T-helper 2 cell treated with Interferon-gamma antibody and Interleukin-4, amounts not matched to agents 5 μg/mL and 100 μg/mL, for 36 hours (primary cell): ENCODE measurements at regions not wholly inside any gene's neighbourhood (a gene's known extent, or its start where the extent isn't known, plus 50 kb on each side); places are given as distances from the start of the nearest gene placed in this dataset.
"Not testable (repeated sequence)": the region's sequence is repeated elsewhere in the genome, so short reads cannot be mapped to it uniquely, and the experiment has no call there.

Source experiments
- DNase-seq: peaks from one replicate; pipeline ENCODE4 v3.0.0; 2021; ENCODE audit warnings: low spot score
- H3K27ac Mint-ChIP-seq: one replicate; pipeline ENCODE4 v1.8.0; 2021; ENCODE audit warnings: mild to moderate bottlenecking, mixed read lengths
- H3K27me3 Mint-ChIP-seq: one replicate; pipeline ENCODE4 v1.8.0; 2021; ENCODE audit warnings: low read depth, mixed read lengths
- H3K36me3 Mint-ChIP-seq: one replicate; pipeline ENCODE4 v1.8.0; 2021; ENCODE audit warnings: low read depth, mixed read lengths
- H3K4me1 Mint-ChIP-seq: one replicate; pipeline ENCODE4 v1.8.0; 2021; ENCODE audit warnings: low read depth, mixed read lengths
- H3K4me3 Mint-ChIP-seq: one replicate; pipeline ENCODE4 v1.8.0; 2022; ENCODE audit warnings: mild to moderate bottlenecking, moderate library complexity, mixed read lengths
- H3K9me3 Mint-ChIP-seq: one replicate; pipeline ENCODE4 v1.8.0; 2021; ENCODE audit warnings: mixed read lengths

DNA sequence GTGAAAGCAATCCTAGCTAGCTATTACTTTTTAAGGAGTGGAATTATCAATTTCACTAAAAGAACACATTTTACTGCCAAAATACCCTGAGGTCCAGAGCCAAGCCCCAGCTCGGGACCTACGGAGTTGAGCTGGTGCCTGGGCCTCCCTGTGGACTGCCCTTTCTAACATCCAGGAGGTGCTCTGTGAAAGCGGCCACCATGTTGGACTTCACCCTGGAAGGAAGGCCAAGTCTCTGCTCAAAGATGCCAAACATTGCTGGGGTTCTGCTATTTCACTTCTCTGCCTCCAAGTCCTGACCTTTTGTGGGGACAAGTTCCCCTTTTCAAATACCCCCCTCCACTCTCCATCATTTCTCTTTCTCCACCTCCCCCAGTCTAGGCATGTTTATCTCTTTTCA, 498.7 kb upstream of the RAB6C start:
- no peak overlapping the region for H3K4me3 Mint-ChIP-seq
- no peaks in the 10 kb centered on the region for H3K27me3 Mint-ChIP-seq
- no peaks in the 10 kb centered on the region for H3K9me3 Mint-ChIP-seq
- no peak overlapping the region for H3K27ac Mint-ChIP-seq
- no peak for DNase-seq
- no peaks in the 10 kb centered on the region for H3K36me3 Mint-ChIP-seq
- no peaks in the 10 kb centered on the region for H3K4me1 Mint-ChIP-seq

DNA sequence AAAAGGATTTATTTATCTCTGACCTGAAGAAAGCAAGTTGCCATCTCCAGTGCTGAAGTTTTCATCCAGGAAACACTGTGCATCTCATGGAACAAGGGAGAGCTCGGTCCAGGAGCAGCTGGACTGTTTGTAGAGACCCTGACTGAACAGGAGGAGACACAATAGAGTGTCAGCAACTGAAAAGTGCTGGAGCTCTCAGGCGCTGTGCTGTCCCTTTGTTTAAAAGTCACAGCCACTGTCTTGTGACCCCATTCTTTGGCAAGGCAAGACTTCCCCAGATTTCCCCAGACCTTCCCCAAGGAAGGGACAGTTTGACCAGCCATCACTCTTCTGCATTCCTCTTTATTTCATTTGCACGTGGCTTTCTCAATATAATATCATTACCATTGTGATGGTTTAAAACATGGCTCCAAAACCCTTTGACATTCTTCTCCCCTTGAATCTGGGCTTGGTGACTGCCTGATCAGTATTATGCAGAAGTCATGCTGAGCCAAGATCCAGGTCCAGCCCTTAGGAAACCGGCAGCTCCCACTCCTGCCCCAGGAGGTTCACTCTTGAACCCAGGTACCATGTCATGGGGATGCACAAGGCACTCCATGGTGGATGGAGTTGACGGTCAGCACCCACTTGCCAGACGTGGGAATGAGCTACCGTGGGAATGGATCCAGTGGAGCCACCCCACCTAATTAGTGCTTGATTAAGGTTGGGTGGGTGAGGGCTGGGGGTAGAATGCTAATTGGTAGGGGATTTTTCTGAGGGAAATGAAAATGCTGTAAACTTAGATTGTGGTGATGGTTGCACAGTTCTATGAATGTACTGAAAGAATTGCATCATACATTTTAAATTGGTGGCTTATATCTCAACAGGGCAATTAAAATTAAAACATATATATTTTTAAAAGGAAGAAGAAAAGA, 497.9 kb upstream of the RAB6C start:
- Mint-ChIP-seq H3K36me3 (no peaks in the 10 kb centered on the region), H3K27ac (no peak overlapping the region), H3K9me3 (no peaks in the 10 kb centered on the region), H3K4me3 (no peak overlapping the region), H3K4me1 (no peaks in the 10 kb centered on the region), H3K27me3 (no peaks in the 10 kb centered on the region)
- DNase-seq: no peak

DNA sequence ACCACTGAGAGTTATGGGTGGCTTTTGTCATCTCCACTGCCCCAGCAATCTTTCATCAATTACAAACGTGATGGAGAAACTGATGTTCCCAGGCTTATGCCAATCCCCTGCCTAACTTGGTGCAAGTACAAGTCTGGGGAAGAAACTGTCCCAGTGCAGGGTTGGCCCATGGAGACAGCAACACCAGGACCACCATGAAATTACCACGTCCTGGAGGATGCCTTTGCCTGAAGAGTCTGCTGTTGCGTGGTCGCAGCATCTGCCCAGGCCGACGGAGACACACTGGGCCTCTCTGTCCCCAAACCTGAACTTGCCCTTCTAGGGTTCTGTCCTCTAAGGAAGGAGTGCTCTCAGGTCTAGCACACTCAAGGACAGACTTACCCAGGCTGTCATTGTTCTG, 496.8 kb upstream of the RAB6C start:
- Mint-ChIP-seq H3K4me1 (no peaks in the 10 kb centered on the region), H3K9me3 (no peaks in the 10 kb centered on the region), H3K36me3 (no peaks in the 10 kb centered on the region), H3K27ac (no peak overlapping the region), H3K4me3 (no peak overlapping the region), H3K27me3 (no peaks in the 10 kb centered on the region)
- DNase-seq: no peak

DNA sequence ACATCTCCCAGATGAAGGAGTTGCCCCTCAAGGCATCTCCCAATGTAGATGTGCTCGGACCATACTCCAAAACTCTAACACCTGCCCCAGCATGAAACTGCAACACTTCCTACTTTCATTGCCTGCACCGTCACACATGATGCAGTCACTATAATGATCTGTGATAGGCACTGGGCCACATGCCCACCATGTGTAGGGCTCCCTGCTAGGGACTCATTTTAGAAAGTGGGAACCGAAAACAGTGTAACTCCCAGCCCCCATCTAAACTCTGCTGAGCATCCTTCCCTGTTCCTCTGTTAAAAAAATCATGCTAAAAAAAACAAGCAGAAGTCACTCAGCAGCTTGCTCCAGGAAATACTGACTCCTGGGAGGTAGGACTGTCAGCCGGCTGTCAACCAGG, 496.1 kb upstream of the RAB6C start:
- Mint-ChIP-seq H3K36me3 (no peaks in the 10 kb centered on the region), H3K4me1 (no peaks in the 10 kb centered on the region), H3K27me3 (no peaks in the 10 kb centered on the region), H3K9me3 (no peaks in the 10 kb centered on the region), H3K4me3 (no peak overlapping the region), H3K27ac (no peak overlapping the region)
- no peak for DNase-seq

DNA sequence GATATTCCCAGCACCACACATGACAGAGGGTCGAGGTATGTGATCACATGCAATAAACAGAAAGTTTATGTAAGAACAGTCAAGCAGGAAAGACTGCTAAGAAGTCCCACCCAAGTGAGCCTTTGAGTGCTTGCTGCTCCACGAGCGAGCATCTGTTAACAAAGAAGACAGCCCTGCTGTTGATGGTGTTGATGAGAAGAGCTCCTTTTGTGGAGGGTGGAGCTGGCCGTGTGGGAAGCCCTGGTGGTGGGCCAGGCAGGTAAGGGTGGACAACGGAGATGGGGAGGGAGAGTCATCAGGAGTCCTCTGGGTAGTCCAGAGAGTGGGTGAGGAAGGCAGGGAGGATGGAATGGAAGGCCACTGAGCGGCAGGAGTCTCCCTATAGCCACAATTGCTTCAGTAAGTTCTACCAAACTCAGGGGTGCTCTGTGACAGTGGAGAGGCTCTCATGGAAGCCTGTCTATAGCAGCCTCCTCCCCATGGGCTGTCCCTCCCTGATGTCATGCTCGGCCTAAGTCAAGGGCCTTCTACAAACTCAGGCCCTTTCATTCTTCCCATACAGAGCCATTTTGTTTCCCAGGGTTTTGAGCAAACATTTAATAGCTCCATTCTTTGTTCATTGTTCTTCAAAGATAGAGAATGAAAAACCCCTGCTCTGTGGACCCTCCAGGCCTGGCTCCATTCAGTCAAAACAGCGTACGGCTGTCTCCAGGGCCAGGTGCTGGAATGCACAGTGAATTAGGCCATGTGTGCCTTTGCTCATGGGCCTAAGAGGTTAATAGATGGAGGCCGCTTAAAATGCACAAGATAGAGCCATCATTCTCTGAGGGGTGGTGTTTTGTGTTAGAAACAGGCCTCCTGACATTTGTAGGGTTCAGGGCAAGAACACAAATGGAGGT, 494.2 kb upstream of the RAB6C start:
- Mint-ChIP-seq H3K4me1 (no peaks in the 10 kb centered on the region), H3K27ac (no peak overlapping the region), H3K9me3 (no peaks in the 10 kb centered on the region), H3K36me3 (no peaks in the 10 kb centered on the region), H3K4me3 (no peak overlapping the region), H3K27me3 (no peaks in the 10 kb centered on the region)
- DNase-seq: no peak

DNA sequence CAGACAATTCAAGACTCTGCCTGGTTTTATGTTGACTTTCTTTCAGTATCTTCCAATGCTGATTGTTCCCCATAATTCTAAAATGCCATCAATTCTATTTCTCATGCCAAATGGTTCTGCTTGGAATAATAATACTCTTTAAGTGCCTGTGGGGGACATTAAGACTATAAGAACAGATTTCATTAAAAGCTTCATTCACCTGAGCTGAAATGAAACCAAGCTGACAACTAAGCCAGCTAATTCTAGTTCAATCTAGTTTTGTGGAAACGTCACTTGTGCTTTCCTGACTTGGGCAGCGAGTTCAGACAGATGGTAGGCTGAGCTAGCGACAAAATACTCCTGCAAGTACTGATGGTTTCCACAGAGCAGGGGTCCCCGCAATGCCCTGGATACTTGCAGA, 491.1 kb upstream of the RAB6C start:
- H3K27ac Mint-ChIP-seq: no peak overlapping the region
- H3K4me1 Mint-ChIP-seq: no peaks in the 10 kb centered on the region
- DNase-seq: no peak
- no peak overlapping the region for H3K4me3 Mint-ChIP-seq
- no peaks in the 10 kb centered on the region for H3K27me3 Mint-ChIP-seq
- H3K9me3 Mint-ChIP-seq: no peaks in the 10 kb centered on the region
- no peaks in the 10 kb centered on the region for H3K36me3 Mint-ChIP-seq

DNA sequence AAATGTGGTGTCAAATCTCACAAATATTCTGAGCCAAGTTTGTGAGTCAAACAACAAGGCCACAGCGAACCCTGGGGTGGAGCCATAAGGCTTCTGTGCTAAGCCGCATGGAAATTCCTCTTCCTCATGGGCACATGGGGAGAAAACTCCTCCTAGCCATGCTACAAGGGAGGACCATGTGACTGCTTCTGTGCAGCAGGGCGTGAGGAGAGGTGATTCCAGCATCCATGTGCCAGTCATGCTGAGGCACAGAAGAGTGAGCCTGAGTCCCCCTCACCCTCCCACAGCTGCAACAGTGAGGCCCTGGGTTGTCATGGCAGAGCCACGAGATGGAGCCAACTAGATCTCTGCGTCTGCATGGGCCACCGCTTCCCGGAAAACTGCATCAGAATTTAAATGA, 488.8 kb upstream of the RAB6C start:
- H3K27ac Mint-ChIP-seq: no peak overlapping the region
- no peaks in the 10 kb centered on the region for H3K4me1 Mint-ChIP-seq

DNA sequence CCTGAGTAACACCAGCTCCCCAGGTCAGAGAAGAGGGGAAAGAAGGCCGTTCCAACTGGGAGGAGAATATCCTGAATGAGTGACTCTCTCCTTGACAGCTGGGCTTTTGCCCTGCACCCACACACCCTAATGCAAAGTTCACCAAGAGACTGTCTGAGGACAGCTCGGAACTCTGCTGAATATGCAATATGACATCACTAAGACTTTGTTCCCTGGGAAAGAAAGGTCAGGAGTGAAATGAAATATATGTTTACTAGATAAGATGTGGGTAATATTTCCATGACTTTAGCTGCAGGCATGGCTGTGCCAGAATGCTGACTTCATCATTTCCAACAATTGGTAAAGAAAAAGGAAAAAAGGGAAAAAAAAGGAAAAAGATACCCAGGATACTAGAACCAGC, 488.2 kb upstream of the RAB6C start:
- H3K27me3 Mint-ChIP-seq: no peaks in the 10 kb centered on the region
- H3K9me3 Mint-ChIP-seq: no peaks in the 10 kb centered on the region
- DNase-seq: no peak
- H3K4me3 Mint-ChIP-seq: no peak overlapping the region
- no peak overlapping the region for H3K27ac Mint-ChIP-seq
- no peaks in the 10 kb centered on the region for H3K36me3 Mint-ChIP-seq
- no peaks in the 10 kb centered on the region for H3K4me1 Mint-ChIP-seq

More for the DNA sequence above, 488.8 kb upstream of the RAB6C start:
- Mint-ChIP-seq H3K9me3 (no peaks in the 10 kb centered on the region), H3K4me3 (no peak overlapping the region), H3K36me3 (no peaks in the 10 kb centered on the region), H3K27me3 (no peaks in the 10 kb centered on the region)
- DNase-seq: no peak

DNA sequence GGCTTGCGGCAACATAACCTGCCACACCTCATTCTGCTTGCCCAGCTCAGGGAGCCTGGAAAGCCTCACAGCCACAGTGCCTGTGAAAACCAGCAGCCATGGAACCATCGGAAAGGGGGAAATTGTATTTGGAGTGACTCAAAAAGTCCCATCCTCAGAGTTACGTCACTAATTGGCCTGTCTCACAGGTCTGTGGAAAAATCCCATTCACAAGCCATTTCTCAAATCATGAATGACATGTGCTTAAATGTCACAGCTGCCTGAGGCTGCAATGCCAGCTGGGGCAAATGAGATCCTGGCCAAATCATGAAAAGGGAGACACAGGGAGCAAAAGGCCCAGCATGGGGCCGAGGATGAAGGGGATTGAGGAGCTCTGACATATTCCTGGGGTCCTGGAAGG, 486.9 kb upstream of the RAB6C start:
- no peak overlapping the region for H3K27ac Mint-ChIP-seq
- no peaks in the 10 kb centered on the region for H3K27me3 Mint-ChIP-seq
- no peak for DNase-seq

DNA sequence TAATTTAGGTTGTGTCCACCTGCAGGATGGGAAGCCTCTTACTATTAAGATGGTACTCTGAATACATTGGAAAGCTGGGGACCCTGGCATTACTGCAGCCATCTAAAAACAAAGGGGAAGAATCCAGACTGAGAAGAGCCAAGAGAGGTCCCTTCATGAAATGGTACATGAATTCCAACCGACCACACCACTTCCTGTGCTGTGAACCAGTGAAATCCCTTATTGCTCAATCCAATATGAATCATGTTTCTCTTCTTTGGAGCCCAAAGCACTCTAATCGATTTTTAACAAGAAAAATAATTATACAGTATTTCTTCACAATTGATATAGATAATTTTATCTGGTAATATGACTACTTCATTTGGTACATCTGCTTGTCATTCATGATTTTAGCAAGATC, 479.7 kb upstream of the RAB6C start:
- no peak for DNase-seq
- no peak overlapping the region for H3K4me3 Mint-ChIP-seq
- no peaks in the 10 kb centered on the region for H3K9me3 Mint-ChIP-seq
- H3K4me1 Mint-ChIP-seq: no peaks in the 10 kb centered on the region
- H3K27me3 Mint-ChIP-seq: no peaks in the 10 kb centered on the region
- no peaks in the 10 kb centered on the region for H3K36me3 Mint-ChIP-seq
- H3K27ac Mint-ChIP-seq: no peak overlapping the region

More for the DNA sequence above, 486.9 kb upstream of the RAB6C start:
- Mint-ChIP-seq H3K4me3 (no peak overlapping the region), H3K9me3 (no peaks in the 10 kb centered on the region), H3K4me1 (no peaks in the 10 kb centered on the region), H3K36me3 (no peaks in the 10 kb centered on the region)

DNA sequence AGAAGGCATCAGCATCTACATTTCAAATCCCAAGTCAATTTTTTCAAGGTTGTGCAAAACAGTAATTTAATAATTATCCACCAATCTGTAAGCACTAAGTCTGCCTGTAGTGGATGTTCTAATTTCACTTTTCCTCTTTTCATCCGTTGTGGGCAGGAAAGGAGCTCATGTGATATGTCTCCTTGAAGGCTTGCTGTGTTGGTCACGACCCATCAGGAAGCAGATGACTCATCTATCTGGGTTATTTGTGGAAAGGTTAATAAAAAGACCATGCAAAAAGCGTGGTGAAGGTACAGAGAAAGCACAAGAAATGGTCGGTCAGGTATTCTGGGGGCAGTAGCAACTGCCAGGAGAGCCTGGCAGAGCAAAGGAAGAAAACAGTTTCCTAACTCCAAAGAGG, 476.7 kb upstream of the RAB6C start:
- Mint-ChIP-seq H3K4me3 (no peak overlapping the region), H3K27ac (no peak overlapping the region), H3K27me3 (no peaks in the 10 kb centered on the region), H3K9me3 (no peaks in the 10 kb centered on the region), H3K4me1 (no peaks in the 10 kb centered on the region), H3K36me3 (no peaks in the 10 kb centered on the region)
- DNase-seq: no peak

DNA sequence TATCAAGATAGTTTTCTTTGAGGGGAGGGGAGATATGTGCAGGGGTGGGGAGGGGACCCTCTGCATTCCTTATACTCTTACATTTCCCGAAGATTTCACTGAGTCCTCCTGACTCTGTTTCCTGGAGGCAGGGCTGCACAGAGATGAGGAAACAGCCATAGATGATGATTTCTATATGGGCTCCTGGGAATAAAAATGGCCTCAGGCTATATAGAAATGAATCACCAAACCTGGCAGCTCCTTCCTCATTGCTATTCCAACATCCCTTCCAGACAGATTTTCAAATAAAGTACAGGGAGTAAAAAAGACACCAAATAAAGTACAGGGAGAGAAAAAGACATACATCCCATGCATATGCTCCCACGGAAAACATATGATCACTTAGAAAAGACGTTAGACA, 474.8 kb upstream of the RAB6C start:
- Mint-ChIP-seq H3K4me1 (no peaks in the 10 kb centered on the region), H3K9me3 (no peaks in the 10 kb centered on the region), H3K36me3 (no peaks in the 10 kb centered on the region), H3K27me3 (no peaks in the 10 kb centered on the region), H3K27ac (no peak overlapping the region), H3K4me3 (no peak overlapping the region)
- DNase-seq: no peak

DNA sequence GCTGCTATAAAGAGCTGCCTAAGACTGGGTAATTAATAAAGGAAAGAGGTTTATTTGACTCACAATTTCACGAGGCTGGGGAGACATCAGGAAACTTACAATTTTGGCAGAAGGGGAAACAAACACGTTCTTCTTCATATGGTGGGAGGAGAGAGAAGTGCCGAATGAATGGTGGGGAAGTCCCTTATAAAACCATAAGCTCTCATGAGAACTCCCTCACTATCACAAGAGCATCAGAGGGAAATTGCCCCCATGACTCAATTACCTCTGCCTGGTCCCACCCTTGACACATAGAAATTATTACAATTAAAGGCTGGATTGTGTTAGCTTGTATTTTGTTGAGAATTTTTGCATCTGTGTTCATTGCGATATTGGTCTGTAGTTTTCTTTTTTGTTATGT, 460.5 kb upstream of the RAB6C start:
- Mint-ChIP-seq H3K9me3 (no peaks in the 10 kb centered on the region), H3K27ac (no peak overlapping the region), H3K4me1 (no peaks in the 10 kb centered on the region), H3K36me3 (no peaks in the 10 kb centered on the region), H3K4me3 (no peak overlapping the region), H3K27me3 (no peaks in the 10 kb centered on the region)
- no peak for DNase-seq

DNA sequence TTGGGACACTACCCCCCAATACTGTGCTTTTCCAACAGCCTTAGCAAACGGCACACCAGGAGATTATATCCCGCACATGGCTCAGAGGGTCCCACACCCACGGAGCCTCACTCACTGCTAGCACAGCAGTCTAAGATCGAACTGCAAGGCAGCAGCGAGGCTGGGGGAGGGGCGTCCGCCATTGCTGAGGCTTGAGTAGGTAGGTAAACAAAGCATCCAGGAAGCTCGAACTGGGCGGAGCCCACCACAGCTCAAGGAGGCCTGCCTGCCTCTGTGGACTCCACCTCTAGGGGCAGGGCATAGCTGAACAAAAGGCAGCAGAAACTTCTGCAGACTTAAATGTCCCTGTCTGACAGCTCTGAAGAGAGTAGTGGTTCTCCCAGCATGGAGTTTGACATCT, 447.3 kb upstream of the RAB6C start:
- H3K27ac Mint-ChIP-seq, H3K27me3 Mint-ChIP-seq, H3K4me3 Mint-ChIP-seq, H3K9me3 Mint-ChIP-seq, H3K4me1 Mint-ChIP-seq, DNase-seq, H3K36me3 Mint-ChIP-seq: not testable (repeated sequence)
